IMR-90 (cell line): ENCODE measurements at regions not wholly inside any gene's neighbourhood (a gene's known extent, or its start where the extent isn't known, plus 50 kb on each side); places are given as distances from the start of the nearest gene placed in this dataset.

ENCODE experiments used
- ATAC-seq: fragments of 200-7000 bp; cut with Tn5 transposase; 2 replicates; pipeline ENCODE4 v1.9.1; 2020; ENCODE audit warnings: low read depth, mild to moderate bottlenecking, moderate library complexity
- BruUV-seq: library from RNA; stranded (reverse); fragments of 400-500 nt; replicated peaks from 2 replicates; lab custom pipeline; 2021; lab: Mats Ljungman, UMichigan
- CTCF ChIA-PET: fragments of 300-600 bp; formaldehyde crosslinking; extraction: SDS; loops from one replicate; lab custom pipeline; 2021; ENCODE audit warnings: antibody characterized with exemption; lab: Yijun Ruan, JAX
- POLR2A ChIA-PET: fragments of 300-600 bp; sonication (Branson Sonifier 250); formaldehyde crosslinking; loops from one replicate; lab custom pipeline; 2022; ENCODE audit warnings: antibody characterized with exemption; ENCODE audit not compliant: unreplicated experiment; lab: Charles Lee
- DNase-seq: peaks from one replicate; pipeline ENCODE4 v3.0.0; 2013
- H2AFZ ChIP-seq: replicated peaks from 2 replicates; pipeline ENCODE3; 2013; ENCODE audit warnings: low read length, mild to moderate bottlenecking; ENCODE audit not compliant: poor library complexity
- H2AK5ac ChIP-seq: 2 replicates; pipeline ENCODE4 v1.6.1; 2013; ENCODE audit warnings: low read depth, low read length, inconsistent platforms
- H2AK9ac ChIP-seq: replicated peaks from 2 replicates; pipeline ENCODE3; 2013; ENCODE audit warnings: mild to moderate bottlenecking, low read depth, low read length, moderate library complexity; ENCODE audit not compliant: poor library complexity
- H2BK120ac ChIP-seq: 2 replicates; pipeline ENCODE4 v1.6.1; 2013; ENCODE audit warnings: low read depth, low read length, inconsistent platforms
- H2BK15ac ChIP-seq: 3 replicates; pipeline ENCODE4 v1.6.1; 2013; ENCODE audit warnings: low read depth, low read length, inconsistent platforms
- H2BK20ac ChIP-seq: 2 replicates; pipeline ENCODE4 v1.6.1; 2013; ENCODE audit warnings: low read depth, mild to moderate bottlenecking, inconsistent platforms, low read length, moderate library complexity
- H2BK5ac ChIP-seq: 2 replicates; pipeline ENCODE4 v1.6.1; 2013; ENCODE audit warnings: mild to moderate bottlenecking, low read depth, low read length, inconsistent platforms; ENCODE audit not compliant: poor library complexity, severe bottlenecking
- H3K14ac ChIP-seq: replicated peaks from 2 replicates; pipeline ENCODE4 v1.6.1; 2013; ENCODE audit warnings: low read depth, low read length, inconsistent platforms
- H3K18ac ChIP-seq: 2 replicates; pipeline ENCODE4 v1.6.1; 2013; ENCODE audit warnings: low read depth, low read length, control low read depth
- H3K23ac ChIP-seq: 2 replicates; pipeline ENCODE4 v1.6.1; 2013; ENCODE audit warnings: low read depth, low read length, inconsistent platforms
- H3K27ac ChIP-seq: 2 replicates; pipeline ENCODE4 v1.5.1; 2013; ENCODE audit warnings: mild to moderate bottlenecking, control low read depth, low read length; ENCODE audit not compliant: insufficient read depth
- H3K27me3 ChIP-seq: 2 replicates; pipeline ENCODE4 v1.6.1; 2013; ENCODE audit warnings: low read length; ENCODE audit not compliant: control insufficient read depth, insufficient read depth
- H3K36me3 ChIP-seq: 2 replicates; pipeline ENCODE4 v1.6.1; 2013; ENCODE audit warnings: low read length, mixed read lengths; ENCODE audit not compliant: control insufficient read depth, insufficient read depth
- H3K4ac ChIP-seq: 2 replicates; pipeline ENCODE4 v1.6.1; 2013; ENCODE audit warnings: low read depth, low read length, inconsistent platforms
- H3K4me1 ChIP-seq: 2 replicates; pipeline ENCODE4 v1.6.1; 2013; ENCODE audit warnings: low read length, mixed read lengths; ENCODE audit not compliant: control insufficient read depth, insufficient read depth
- H3K4me2 ChIP-seq: 2 replicates; pipeline ENCODE4 v1.6.1; 2013; ENCODE audit warnings: low read depth, mild to moderate bottlenecking, control low read depth, low read length, moderate library complexity
- H3K4me3 ChIP-seq: 2 replicates; pipeline ENCODE4 v1.5.1; 2013; ENCODE audit warnings: low read depth, mild to moderate bottlenecking, control low read depth, low read length, moderate library complexity; ENCODE audit not compliant: insufficient read depth
- H3K56ac ChIP-seq: 2 replicates; pipeline ENCODE4 v1.6.1; 2013; ENCODE audit warnings: low read length, inconsistent platforms; ENCODE audit not compliant: insufficient read depth; ENCODE audit errors: extremely low read depth
- H3K79me1 ChIP-seq, 2 experiments: 2 replicates each; pipeline ENCODE4 v1.6.1; 2013; ENCODE audit warnings: low read length in 2 of 2, inconsistent platforms in 1 of 2, low read depth in 1 of 2
- H3K9ac ChIP-seq: 2 replicates; pipeline ENCODE4 v1.6.1; 2013; ENCODE audit warnings: low read depth, low read length, control low read depth
- H3K9me1 ChIP-seq: 2 replicates; pipeline ENCODE4 v1.6.1; 2013; ENCODE audit warnings: low read length, inconsistent platforms; ENCODE audit not compliant: insufficient read depth
- H3K9me3 ChIP-seq: 2 replicates; pipeline ENCODE4 v1.6.1; 2013; ENCODE audit warnings: low read length; ENCODE audit not compliant: control insufficient read depth, insufficient read depth
- H4K20me1 ChIP-seq: 2 replicates; pipeline ENCODE4 v1.6.1; 2013; ENCODE audit warnings: low read length, inconsistent platforms; ENCODE audit not compliant: insufficient read depth
- H4K5ac ChIP-seq: 2 replicates; pipeline ENCODE4 v1.6.1; 2013; ENCODE audit warnings: mild to moderate bottlenecking, low read depth, low read length, control low read depth
- H4K8ac ChIP-seq, 2 experiments: 2 replicates each; pipeline ENCODE4 v1.6.1; 2013; ENCODE audit warnings: low read depth in 2 of 2, low read length in 2 of 2, control low read depth in 1 of 2, inconsistent platforms in 1 of 2
- H4K91ac ChIP-seq: 2 replicates; pipeline ENCODE4 v1.6.1; 2013; ENCODE audit warnings: low read depth, low read length, inconsistent platforms; ENCODE audit not compliant: insufficient read depth
- CHD1 ChIP-seq: IDR thresholded peaks from 2 replicates; pipeline ENCODE4 v1.6.1; 2012; ENCODE audit warnings: low read depth, low read length, improper control_type of control experiment
- FOS ChIP-seq: fragments of 150-350 bp; IDR thresholded peaks from 2 replicates; pipeline ENCODE4 v1.6.1; 2016; ENCODE audit warnings: low read depth, low read length
- MAFK ChIP-seq: IDR thresholded peaks from 2 replicates; pipeline ENCODE4 v1.6.1; 2012; ENCODE audit warnings: low read depth, low read length, improper control_type of control experiment
- MAZ ChIP-seq: IDR thresholded peaks from 2 replicates; pipeline ENCODE4 v1.6.1; 2012; ENCODE audit warnings: low read depth, mild to moderate bottlenecking, low read length, improper control_type of control experiment, moderate library complexity, borderline replicate concordance
- MXI1 ChIP-seq: IDR thresholded peaks from 2 replicates; pipeline ENCODE4 v1.6.1; 2012; ENCODE audit warnings: low read depth, mild to moderate bottlenecking, low read length, moderate library complexity, borderline replicate concordance
- NFE2L2 ChIP-seq: fragments of 150-350 bp; IDR thresholded peaks from 2 replicates; pipeline ENCODE4 v1.6.1; 2016; ENCODE audit warnings: low read depth, mild to moderate bottlenecking, low read length
- WGBS, 2 experiments: methylation state at CpG; one replicate each; pipeline versions ENCODE4 v1.1.5 to v1.1.7; 2013; ENCODE audit warnings: missing lambda C conversion rate in 2 of 2; ENCODE audit not compliant: insufficient read length in 1 of 2; ENCODE audit errors: extremely low coverage in 2 of 2; 5-methylcytosine and 5-hydroxymethylcytosine counted together
- dilution Hi-C: fragments of 300-500 bp; cut with HindIII; formaldehyde crosslinking; loops from one replicate; pipeline ENCODE4 v1.14.3; 2018; ENCODE audit warnings: low sequenced_read_pairs; ENCODE audit not compliant: unreplicated experiment
- in situ Hi-C: fragments of 300-500 bp; cut with MboI; formaldehyde crosslinking; loops from 3 replicates; pipeline ENCODE4 v1.14.3; 2019; ENCODE audit warnings: low sequenced_read_pairs, inconsistent platforms, mixed read lengths
- intact Hi-C: fragments of 100-400 bp; cut with micrococcal nuclease; formaldehyde crosslinking; loops from 2 replicates; pipeline ENCODE4 v1.10.0; 2022
- TF ChIP-seq, protein P1 (sequence below): fragments of 150-350 bp; IDR thresholded peaks from 2 replicates; pipeline ENCODE4 v1.6.1; 2016; ENCODE audit warnings: low read depth, mild to moderate bottlenecking, low read length, moderate library complexity, borderline replicate concordance
- TF ChIP-seq, protein P2 (sequence below): fragments of 150-350 bp; IDR thresholded peaks from 2 replicates; pipeline ENCODE4 v1.6.1; 2017; ENCODE audit warnings: mild to moderate bottlenecking, antibody characterized with exemption, low read length, low read depth
- TF ChIP-seq, protein P3 (sequence below): conservative IDR thresholded peaks from 2 replicates; pipeline ENCODE4 v1.5.1; 2012; ENCODE audit warnings: mild to moderate bottlenecking, low read depth, low read length, improper control_type of control experiment

DNA sequence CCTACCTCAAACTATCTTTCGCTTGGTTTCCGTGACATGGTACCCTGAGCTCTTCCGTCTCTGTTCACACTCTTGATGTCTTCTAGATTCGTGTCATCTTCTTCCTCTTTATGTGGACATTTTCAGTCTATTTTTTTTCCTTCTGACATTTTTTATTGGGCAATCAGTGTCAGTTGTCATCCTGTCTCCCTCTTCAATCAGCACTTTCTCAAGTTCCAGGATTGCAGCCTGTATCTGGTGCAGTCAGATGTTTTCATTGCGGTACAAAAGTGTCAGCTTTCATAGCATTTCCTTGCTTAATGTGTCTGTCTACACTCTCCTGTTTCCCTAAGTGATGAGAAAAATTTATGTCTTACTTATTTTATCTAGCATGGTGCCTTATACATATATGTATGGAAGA, 51.1 kb upstream of the ETV1 start:
- no peaks in the 10 kb centered on the region for H3K4me1 ChIP-seq
- no peaks in the 10 kb centered on the region for H3K9me1 ChIP-seq
- intact Hi-C loops: no loop called here
- POLR2A ChIA-PET: no interaction called here
- H2AK9ac ChIP-seq: no peak overlapping the region
- no peak overlapping the region for H4K5ac ChIP-seq
- no peak overlapping the region for H3K14ac ChIP-seq
- H2BK120ac ChIP-seq: no peak overlapping the region
- H3K18ac ChIP-seq: no peak overlapping the region
- H3K36me3 ChIP-seq: no peaks in the 10 kb centered on the region
- H3K79me1 ChIP-seq: no peaks in the 10 kb centered on the region
- H3K4me2 ChIP-seq: no peak overlapping the region
- H3K23ac ChIP-seq: no peak overlapping the region
- no peak overlapping the region for H3K27ac ChIP-seq
- no peak overlapping the region for H2BK5ac ChIP-seq
- no peaks in the 10 kb centered on the region for H4K20me1 ChIP-seq
- H3K4ac ChIP-seq: no peak overlapping the region
- no peaks in the 10 kb centered on the region for H3K27me3 ChIP-seq
- H3K4me3 ChIP-seq: no peak overlapping the region
- DNase-seq (no peak), ATAC-seq (no peak)
- in situ Hi-C loops: no loop called here
- no peak overlapping the region for H3K56ac ChIP-seq
- H2AFZ ChIP-seq: no peak overlapping the region
- no TSS peak for BruUV-seq
- WGBS, 2 experiments: no CpG with 5 or more reads among the region's 5 CpGs
- no peak overlapping the region for H3K9ac ChIP-seq
- H2BK20ac ChIP-seq: no peak overlapping the region
- no peak overlapping the region for H2BK15ac ChIP-seq
- CTCF ChIA-PET: no interaction called here
- H3K9me3 ChIP-seq: no peaks in the 10 kb centered on the region
- dilution Hi-C loops: no loop called here
- no peak overlapping the region for H4K91ac ChIP-seq
- H2AK5ac ChIP-seq: no peak overlapping the region
- no peak for TF ChIP-seq MAZ
- no peak for TF ChIP-seq MAFK
- no peak for TF ChIP-seq NFE2L2
- TF ChIP-seq, protein P1, sequence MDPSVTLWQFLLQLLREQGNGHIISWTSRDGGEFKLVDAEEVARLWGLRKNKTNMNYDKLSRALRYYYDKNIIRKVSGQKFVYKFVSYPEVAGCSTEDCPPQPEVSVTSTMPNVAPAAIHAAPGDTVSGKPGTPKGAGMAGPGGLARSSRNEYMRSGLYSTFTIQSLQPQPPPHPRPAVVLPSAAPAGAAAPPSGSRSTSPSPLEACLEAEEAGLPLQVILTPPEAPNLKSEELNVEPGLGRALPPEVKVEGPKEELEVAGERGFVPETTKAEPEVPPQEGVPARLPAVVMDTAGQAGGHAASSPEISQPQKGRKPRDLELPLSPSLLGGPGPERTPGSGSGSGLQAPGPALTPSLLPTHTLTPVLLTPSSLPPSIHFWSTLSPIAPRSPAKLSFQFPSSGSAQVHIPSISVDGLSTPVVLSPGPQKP: no peak
- no peak for TF ChIP-seq FOS
- TF ChIP-seq, protein P2, sequence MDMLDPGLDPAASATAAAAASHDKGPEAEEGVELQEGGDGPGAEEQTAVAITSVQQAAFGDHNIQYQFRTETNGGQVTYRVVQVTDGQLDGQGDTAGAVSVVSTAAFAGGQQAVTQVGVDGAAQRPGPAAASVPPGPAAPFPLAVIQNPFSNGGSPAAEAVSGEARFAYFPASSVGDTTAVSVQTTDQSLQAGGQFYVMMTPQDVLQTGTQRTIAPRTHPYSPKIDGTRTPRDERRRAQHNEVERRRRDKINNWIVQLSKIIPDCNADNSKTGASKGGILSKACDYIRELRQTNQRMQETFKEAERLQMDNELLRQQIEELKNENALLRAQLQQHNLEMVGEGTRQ: no peak
- TF ChIP-seq, protein P3, sequence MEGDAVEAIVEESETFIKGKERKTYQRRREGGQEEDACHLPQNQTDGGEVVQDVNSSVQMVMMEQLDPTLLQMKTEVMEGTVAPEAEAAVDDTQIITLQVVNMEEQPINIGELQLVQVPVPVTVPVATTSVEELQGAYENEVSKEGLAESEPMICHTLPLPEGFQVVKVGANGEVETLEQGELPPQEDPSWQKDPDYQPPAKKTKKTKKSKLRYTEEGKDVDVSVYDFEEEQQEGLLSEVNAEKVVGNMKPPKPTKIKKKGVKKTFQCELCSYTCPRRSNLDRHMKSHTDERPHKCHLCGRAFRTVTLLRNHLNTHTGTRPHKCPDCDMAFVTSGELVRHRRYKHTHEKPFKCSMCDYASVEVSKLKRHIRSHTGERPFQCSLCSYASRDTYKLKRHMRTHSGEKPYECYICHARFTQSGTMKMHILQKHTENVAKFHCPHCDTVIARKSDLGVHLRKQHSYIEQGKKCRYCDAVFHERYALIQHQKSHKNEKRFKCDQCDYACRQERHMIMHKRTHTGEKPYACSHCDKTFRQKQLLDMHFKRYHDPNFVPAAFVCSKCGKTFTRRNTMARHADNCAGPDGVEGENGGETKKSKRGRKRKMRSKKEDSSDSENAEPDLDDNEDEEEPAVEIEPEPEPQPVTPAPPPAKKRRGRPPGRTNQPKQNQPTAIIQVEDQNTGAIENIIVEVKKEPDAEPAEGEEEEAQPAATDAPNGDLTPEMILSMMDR: no peak
- no peak for TF ChIP-seq MXI1
- TF ChIP-seq CHD1: no peak
- H4K8ac ChIP-seq: no peak overlapping the region
